Astrocyte of the cerebellum (primary cell): ENCODE measurements at regions not wholly inside any gene's neighbourhood (a gene's known extent, or its start where the extent isn't known, plus 50 kb on each side); places are given as distances from the start of the nearest gene placed in this dataset.

ENCODE experiments used
- DNase-seq: peaks from one replicate; pipeline ENCODE4 v3.0.0-alpha.2; 2011; ENCODE audit warnings: low read depth
- H3K4me3 ChIP-seq: 2 replicates; pipeline ENCODE4 v1.5.1; 2011; ENCODE audit warnings: mild to moderate bottlenecking, low read depth, low read length, moderate library complexity
- in situ Hi-C: cut with HindIII; loops from 2 replicates; pipeline ENCODE4 v1.10.0; 2017; ENCODE audit warnings: low sequenced_read_pairs
- TF ChIP-seq, protein P1 (sequence below): IDR thresholded peaks from 2 replicates; pipeline ENCODE4 v1.5.1; 2012; ENCODE audit warnings: low read length, low read depth, moderate library complexity, mild to moderate bottlenecking; ENCODE audit errors: missing control alignments

GRCh38 chr4:173866322-173867026 is 336.4 kb upstream of the HAND2 start:
- in situ Hi-C loops, result no loop called here
- no peak overlapping the region for H3K4me3 ChIP-seq
- DNase-seq, result no peak
- TF ChIP-seq, protein P1, sequence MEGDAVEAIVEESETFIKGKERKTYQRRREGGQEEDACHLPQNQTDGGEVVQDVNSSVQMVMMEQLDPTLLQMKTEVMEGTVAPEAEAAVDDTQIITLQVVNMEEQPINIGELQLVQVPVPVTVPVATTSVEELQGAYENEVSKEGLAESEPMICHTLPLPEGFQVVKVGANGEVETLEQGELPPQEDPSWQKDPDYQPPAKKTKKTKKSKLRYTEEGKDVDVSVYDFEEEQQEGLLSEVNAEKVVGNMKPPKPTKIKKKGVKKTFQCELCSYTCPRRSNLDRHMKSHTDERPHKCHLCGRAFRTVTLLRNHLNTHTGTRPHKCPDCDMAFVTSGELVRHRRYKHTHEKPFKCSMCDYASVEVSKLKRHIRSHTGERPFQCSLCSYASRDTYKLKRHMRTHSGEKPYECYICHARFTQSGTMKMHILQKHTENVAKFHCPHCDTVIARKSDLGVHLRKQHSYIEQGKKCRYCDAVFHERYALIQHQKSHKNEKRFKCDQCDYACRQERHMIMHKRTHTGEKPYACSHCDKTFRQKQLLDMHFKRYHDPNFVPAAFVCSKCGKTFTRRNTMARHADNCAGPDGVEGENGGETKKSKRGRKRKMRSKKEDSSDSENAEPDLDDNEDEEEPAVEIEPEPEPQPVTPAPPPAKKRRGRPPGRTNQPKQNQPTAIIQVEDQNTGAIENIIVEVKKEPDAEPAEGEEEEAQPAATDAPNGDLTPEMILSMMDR, result no peak

GRCh38 chr4:173862754-173863153 is 332.7 kb upstream of the HAND2 start:
- no peak for DNase-seq
- in situ Hi-C loops, result no loop called here
- H3K4me3 ChIP-seq, result no peak overlapping the region
- TF ChIP-seq, protein P1, result no peak

GRCh38 chr4:173860094-173860493 is 330.1 kb upstream of the HAND2 start:
- in situ Hi-C loops, result no loop called here
- TF ChIP-seq, protein P1, result no peak
- no peak overlapping the region for H3K4me3 ChIP-seq
- no peak for DNase-seq

DNA sequence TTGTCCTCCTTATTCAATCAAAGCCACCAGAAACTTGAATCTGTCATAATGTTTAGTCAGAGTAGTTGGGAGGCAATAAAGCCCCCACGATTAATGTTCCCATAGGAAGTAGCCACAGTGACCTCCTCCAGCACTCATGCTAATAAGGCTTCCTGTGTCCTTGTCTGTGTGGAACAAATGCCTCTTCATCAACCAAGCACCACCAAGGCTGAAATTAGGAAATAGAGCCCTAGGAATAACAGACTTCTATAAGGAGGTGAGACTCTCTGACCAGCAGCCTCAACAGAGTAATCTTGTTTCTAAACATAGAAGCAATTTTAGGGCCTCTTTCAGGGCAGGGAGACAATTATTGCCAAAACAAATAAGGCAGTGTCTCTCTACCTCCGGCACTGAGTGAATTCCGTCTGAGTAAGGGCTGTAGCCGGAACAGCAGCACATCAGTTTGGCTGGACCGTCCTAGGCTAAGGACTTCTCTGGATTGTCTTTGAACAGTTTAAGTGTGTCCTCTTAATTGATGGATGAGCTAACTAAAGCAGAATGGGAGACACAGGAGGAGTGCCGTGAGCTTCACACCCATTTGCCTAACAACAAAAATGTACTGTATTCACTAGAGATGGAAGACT is 329.2 kb upstream of the HAND2 start:
- TF ChIP-seq, protein P1, result no peak
- no peak for DNase-seq
- in situ Hi-C loops, result no loop called here
- H3K4me3 ChIP-seq, result no peak overlapping the region

DNA sequence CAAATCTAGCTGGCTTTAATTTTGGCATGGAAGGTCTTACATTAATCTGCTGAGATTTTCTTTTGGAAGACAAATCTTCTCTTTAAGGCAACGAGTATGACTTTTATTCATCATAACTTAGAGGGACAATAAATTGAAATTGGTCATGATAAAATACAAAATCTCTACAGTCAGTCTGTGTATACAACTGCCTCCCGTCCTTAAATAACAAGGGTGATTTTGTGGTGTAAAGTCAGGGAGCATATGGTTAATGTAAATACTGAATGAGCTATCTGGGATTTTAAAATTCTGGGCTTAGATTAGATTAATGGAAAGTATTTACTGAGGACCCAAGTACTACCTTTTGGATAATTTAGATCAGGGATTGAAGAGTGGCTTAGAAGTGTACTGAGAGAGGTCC is 328.4 kb upstream of the HAND2 start:
- in situ Hi-C loops, result no loop called here
- TF ChIP-seq, protein P1, result no peak
- no peak overlapping the region for H3K4me3 ChIP-seq
- DNase-seq, result no peak

- DNase-seq, result no peak
- no peak overlapping the region for H3K4me3 ChIP-seq
- in situ Hi-C loops, result no loop called here
- TF ChIP-seq, protein P1, result no peak
Observed at GRCh38 chr4:173857828-173858227, 327.8 kb upstream of the HAND2 start.
